CD8-positive, alpha-beta memory T cell (primary cell): ENCODE measurements at regions not wholly inside any gene's neighbourhood (a gene's known extent, or its start where the extent isn't known, plus 50 kb on each side); places are given as distances from the start of the nearest gene placed in this dataset.

ENCODE experiments used
- CTCF ChIA-PET: fragments of 350-600 bp; sonication (Branson Sonifier 250); formaldehyde crosslinking; loops from one replicate; lab custom pipeline; 2021; ENCODE audit warnings: antibody characterized with exemption; lab: Charles Lee
- POLR2A ChIA-PET: fragments of 350-600 bp; sonication (Branson Sonifier 250); formaldehyde crosslinking; loops from one replicate; lab custom pipeline; 2021; ENCODE audit warnings: antibody characterized with exemption; lab: Charles Lee
- DNase-seq, 5 donors: peaks; one replicate each; pipeline versions ENCODE4 v3.0.0 to v3.0.0-alpha.2; 2020 to 2022; ENCODE audit warnings: mixed read lengths in 1 of 5
- H3K27ac ChIP-seq: one replicate; pipeline ENCODE4 v1.7.0; 2013; ENCODE audit warnings: low read depth, mild to moderate bottlenecking, low read length, moderate library complexity
- H3K27me3 ChIP-seq: 2 replicates; pipeline ENCODE4 v1.7.0; 2013; ENCODE audit warnings: low read length, mild to moderate bottlenecking; ENCODE audit not compliant: insufficient read depth, poor library complexity, severe bottlenecking
- H3K36me3 ChIP-seq: 2 replicates; pipeline ENCODE4 v1.7.0; 2013; ENCODE audit warnings: mild to moderate bottlenecking, low read length, moderate library complexity; ENCODE audit not compliant: insufficient read depth
- H3K4me1 ChIP-seq: 2 replicates; pipeline ENCODE4 v1.7.0; 2013; ENCODE audit warnings: mild to moderate bottlenecking, low read length, moderate library complexity; ENCODE audit not compliant: insufficient read depth
- H3K4me3 ChIP-seq: 2 replicates; pipeline ENCODE4 v1.7.0; 2013; ENCODE audit warnings: mild to moderate bottlenecking, low read length
- H3K9me3 ChIP-seq: 2 replicates; pipeline ENCODE4 v1.7.0; 2013; ENCODE audit warnings: mild to moderate bottlenecking, low read length
- H3K27ac Mint-ChIP-seq, 8 donors: one replicate each; pipeline ENCODE4 v1.8.0; 2020 to 2021; ENCODE audit warnings: mixed read lengths in 8 of 8, mild to moderate bottlenecking in 6 of 8, inconsistent platforms in 3 of 8, moderate library complexity in 3 of 8
- H3K27me3 Mint-ChIP-seq, 2 donors: one replicate each; pipeline ENCODE4 v1.8.0; 2020 to 2021; ENCODE audit warnings: mixed read lengths in 2 of 2, mild to moderate bottlenecking in 1 of 2, moderate library complexity in 1 of 2
- H3K36me3 Mint-ChIP-seq, 3 donors: one replicate each; pipeline ENCODE4 v1.8.0; 2020 to 2021; ENCODE audit warnings: mixed read lengths in 3 of 3, inconsistent platforms in 1 of 3, mild to moderate bottlenecking in 1 of 3
- H3K4me1 Mint-ChIP-seq, 3 donors: one replicate each; pipeline ENCODE4 v1.8.0; 2020 to 2021; ENCODE audit warnings: mixed read lengths in 3 of 3, inconsistent platforms in 1 of 3, mild to moderate bottlenecking in 1 of 3
- H3K4me3 Mint-ChIP-seq, 7 donors: one replicate each; pipeline ENCODE4 v1.8.0; 2020 to 2021; ENCODE audit warnings: mixed read lengths in 7 of 7, mild to moderate bottlenecking in 6 of 7, moderate library complexity in 4 of 7, inconsistent platforms in 2 of 7
- H3K9me3 Mint-ChIP-seq, 5 donors: one replicate each; pipeline ENCODE4 v1.8.0; 2020 to 2022; ENCODE audit warnings: mixed read lengths in 5 of 5, mild to moderate bottlenecking in 3 of 5, moderate library complexity in 2 of 5, inconsistent platforms in 1 of 5

- Histone ChIP-seq H3K27me3 (no peaks in the 10 kb centered on the region), H3K27ac (no peak overlapping the region), H3K9me3 (no peaks in the 10 kb centered on the region), H3K4me3 (no peak overlapping the region), H3K36me3 (no peaks in the 10 kb centered on the region), H3K4me1 (no peaks in the 10 kb centered on the region)
- no peaks in the 10 kb centered on the region for H3K4me1 Mint-ChIP-seq
- ChIA-PET POLR2A (no interaction called here), CTCF (no interaction called here)
- H3K4me3 Mint-ChIP-seq: no peak overlapping the region
- DNase-seq: no peak
- no peaks in the 10 kb centered on the region for H3K36me3 Mint-ChIP-seq
- H3K27me3 Mint-ChIP-seq: peaks cover 10 to 21% of the 10 kb centered on the region in 2 donors
- no peaks in the 10 kb centered on the region for H3K9me3 Mint-ChIP-seq
- H3K27ac Mint-ChIP-seq: peak overlapping the region in 1 of 8 donors; percentile 21
Measured at GRCh38 chr5:171639205-171639621, 146.4 kb upstream of the SMIM23 start.

- H3K4me1 ChIP-seq: no peaks in the 10 kb centered on the region
- no peaks in the 10 kb centered on the region for H3K36me3 ChIP-seq
- no peak overlapping the region for H3K27ac Mint-ChIP-seq
- CTCF ChIA-PET: no interaction called here
- H3K9me3 ChIP-seq: no peaks in the 10 kb centered on the region
- no peak overlapping the region for H3K4me3 ChIP-seq
- no peaks in the 10 kb centered on the region for H3K36me3 Mint-ChIP-seq
- peaks cover 10 to 15% of the 10 kb centered on the region in 2 donors for H3K27me3 Mint-ChIP-seq
- DNase-seq: no peak
- H3K4me1 Mint-ChIP-seq: no peaks in the 10 kb centered on the region
- no peaks in the 10 kb centered on the region for H3K27me3 ChIP-seq
- no peak overlapping the region for H3K27ac ChIP-seq
- POLR2A ChIA-PET: no interaction called here
- no peak overlapping the region for H3K4me3 Mint-ChIP-seq
- H3K9me3 Mint-ChIP-seq: no peaks in the 10 kb centered on the region
Measured at GRCh38 chr5:171639966-171640365, 145.7 kb upstream of the SMIM23 start.

GRCh38 chr5:171640480-171640879 is 145.1 kb upstream of the SMIM23 start:
- H3K36me3 ChIP-seq: no peaks in the 10 kb centered on the region
- ChIA-PET CTCF (no interaction called here), POLR2A (no interaction called here)
- H3K4me1 Mint-ChIP-seq: no peaks in the 10 kb centered on the region
- H3K27ac Mint-ChIP-seq: no peak overlapping the region
- no peak overlapping the region for H3K4me3 Mint-ChIP-seq
- no peaks in the 10 kb centered on the region for H3K27me3 ChIP-seq
- peaks cover 13% of the 10 kb centered on the region in 2 donors for H3K27me3 Mint-ChIP-seq
- H3K4me1 ChIP-seq: no peaks in the 10 kb centered on the region
- H3K9me3 ChIP-seq: no peaks in the 10 kb centered on the region
- no peak for DNase-seq
- H3K4me3 ChIP-seq: no peak overlapping the region
- no peaks in the 10 kb centered on the region for H3K9me3 Mint-ChIP-seq
- no peak overlapping the region for H3K27ac ChIP-seq
- no peaks in the 10 kb centered on the region for H3K36me3 Mint-ChIP-seq

GRCh38 chr5:171641891-171642290 is 143.7 kb upstream of the SMIM23 start:
- no peaks in the 10 kb centered on the region for H3K4me1 Mint-ChIP-seq
- no peak for DNase-seq
- ChIA-PET CTCF (no interaction called here), POLR2A (no interaction called here)
- Histone ChIP-seq H3K36me3 (no peaks in the 10 kb centered on the region), H3K4me1 (no peaks in the 10 kb centered on the region), H3K27me3 (no peaks in the 10 kb centered on the region), H3K27ac (no peak overlapping the region), H3K9me3 (no peaks in the 10 kb centered on the region), H3K4me3 (no peak overlapping the region)
- H3K9me3 Mint-ChIP-seq: no peaks in the 10 kb centered on the region
- peaks cover 14 to 15% of the 10 kb centered on the region in 2 donors for H3K27me3 Mint-ChIP-seq
- no peak overlapping the region for H3K4me3 Mint-ChIP-seq
- H3K27ac Mint-ChIP-seq: no peak overlapping the region
- H3K36me3 Mint-ChIP-seq: no peaks in the 10 kb centered on the region

GRCh38 chr5:171642894-171643293 is 142.7 kb upstream of the SMIM23 start:
- no peaks in the 10 kb centered on the region for H3K36me3 Mint-ChIP-seq
- no peak overlapping the region for H3K4me3 ChIP-seq
- H3K27ac Mint-ChIP-seq: no peak overlapping the region
- H3K9me3 ChIP-seq: no peaks in the 10 kb centered on the region
- H3K9me3 Mint-ChIP-seq: no peaks in the 10 kb centered on the region
- H3K4me1 ChIP-seq: no peaks in the 10 kb centered on the region
- no peaks in the 10 kb centered on the region for H3K36me3 ChIP-seq
- DNase-seq: no peak
- H3K4me1 Mint-ChIP-seq: no peaks in the 10 kb centered on the region
- ChIA-PET CTCF (no interaction called here), POLR2A (no interaction called here)
- H3K27ac ChIP-seq: no peak overlapping the region
- H3K27me3 ChIP-seq: no peaks in the 10 kb centered on the region
- peaks cover 14 to 15% of the 10 kb centered on the region in 2 donors for H3K27me3 Mint-ChIP-seq
- no peak overlapping the region for H3K4me3 Mint-ChIP-seq

GRCh38 chr5:171644536-171644935 is 141.1 kb upstream of the SMIM23 start:
- POLR2A ChIA-PET: no interaction called here
- H3K4me1 ChIP-seq: no peaks in the 10 kb centered on the region
- H3K27me3 Mint-ChIP-seq: peaks cover 7 to 15% of the 10 kb centered on the region in 2 donors
- H3K4me3 Mint-ChIP-seq: no peak overlapping the region
- H3K9me3 ChIP-seq: no peaks in the 10 kb centered on the region
- no peaks in the 10 kb centered on the region for H3K27me3 ChIP-seq
- no peaks in the 10 kb centered on the region for H3K4me1 Mint-ChIP-seq
- no peaks in the 10 kb centered on the region for H3K36me3 Mint-ChIP-seq
- H3K27ac ChIP-seq: no peak overlapping the region
- H3K27ac Mint-ChIP-seq: no peak overlapping the region
- DNase-seq: no peak
- no peaks in the 10 kb centered on the region for H3K9me3 Mint-ChIP-seq
- no peak overlapping the region for H3K4me3 ChIP-seq
- H3K36me3 ChIP-seq: no peaks in the 10 kb centered on the region
- CTCF ChIA-PET: no interaction called here

- no peaks in the 10 kb centered on the region for H3K4me1 Mint-ChIP-seq
- H3K4me3 Mint-ChIP-seq: no peak overlapping the region
- H3K27me3 Mint-ChIP-seq: peaks cover 13 to 15% of the 10 kb centered on the region in 2 donors
- no peaks in the 10 kb centered on the region for H3K9me3 Mint-ChIP-seq
- H3K36me3 ChIP-seq: no peaks in the 10 kb centered on the region
- no peaks in the 10 kb centered on the region for H3K9me3 ChIP-seq
- no peak overlapping the region for H3K27ac ChIP-seq
- no peaks in the 10 kb centered on the region for H3K27me3 ChIP-seq
- no peak overlapping the region for H3K4me3 ChIP-seq
- DNase-seq: no peak
- no peaks in the 10 kb centered on the region for H3K36me3 Mint-ChIP-seq
- POLR2A ChIA-PET: no interaction called here
- no peak overlapping the region for H3K27ac Mint-ChIP-seq
- CTCF ChIA-PET: no interaction called here
- no peaks in the 10 kb centered on the region for H3K4me1 ChIP-seq
Measured at GRCh38 chr5:171646102-171647042, 139.2 kb upstream of the SMIM23 start.

DNA sequence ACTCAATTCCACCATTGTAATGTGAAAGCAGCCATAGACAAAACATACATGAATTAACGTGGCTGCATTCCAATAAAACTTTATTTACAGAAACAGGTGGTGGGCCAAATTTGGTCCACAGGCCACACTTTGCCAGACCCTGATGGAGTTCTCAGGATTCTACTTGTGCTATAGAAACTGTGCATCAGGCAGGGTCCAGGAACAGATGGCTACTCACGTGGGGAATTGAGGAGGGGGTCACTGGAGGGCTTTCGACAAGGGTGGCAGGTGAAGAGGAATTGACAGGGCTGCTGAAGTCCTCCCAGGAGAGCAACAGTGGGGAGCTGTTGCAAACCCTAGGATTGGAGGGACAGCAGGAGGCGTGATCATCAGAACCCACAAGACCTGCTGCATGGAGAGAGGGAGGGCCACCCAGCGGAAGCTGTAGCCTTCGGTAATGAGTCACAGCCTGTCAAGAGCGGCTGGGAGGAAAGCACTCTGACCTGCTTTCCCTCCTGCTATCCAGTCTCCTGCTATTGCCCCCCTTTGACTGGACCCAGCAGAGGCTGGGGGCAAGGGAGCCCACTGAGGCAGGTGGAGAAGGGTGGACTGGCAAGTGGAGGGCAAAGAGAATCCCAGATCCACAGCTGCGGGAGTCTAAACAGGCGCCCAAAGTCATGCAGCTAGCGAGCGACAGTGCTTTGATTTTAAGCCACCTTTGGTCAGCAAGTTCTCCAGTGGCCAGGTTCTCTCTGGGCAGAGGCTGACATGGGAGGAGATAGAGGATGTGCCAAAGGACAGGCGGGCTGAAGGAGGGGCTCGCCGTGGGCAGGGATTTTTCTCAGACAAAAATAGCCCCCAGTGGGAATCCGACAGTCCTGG is 138.3 kb upstream of the SMIM23 start:
- CTCF ChIA-PET: no interaction called here

More for the DNA sequence above, 138.3 kb upstream of the SMIM23 start:
- DNase-seq: no peak
- Mint-ChIP-seq H3K36me3 (no peaks in the 10 kb centered on the region), H3K4me1 (no peaks in the 10 kb centered on the region), H3K27me3 (peaks cover 13 to 15% of the 10 kb centered on the region in 2 donors), H3K27ac (no peak overlapping the region), H3K9me3 (no peaks in the 10 kb centered on the region), H3K4me3 (no peak overlapping the region)
- Histone ChIP-seq H3K27ac (no peak overlapping the region), H3K4me3 (no peak overlapping the region), H3K9me3 (no peaks in the 10 kb centered on the region), H3K36me3 (no peaks in the 10 kb centered on the region), H3K27me3 (no peaks in the 10 kb centered on the region), H3K4me1 (no peaks in the 10 kb centered on the region)
- POLR2A ChIA-PET: no interaction called here
